ENCODE measurements at regions not wholly inside any gene's neighbourhood (a gene's known extent, or its start where the extent isn't known, plus 50 kb on each side); places are given as distances from the start of the nearest gene placed in this dataset.
"Not testable (repeated sequence)": the region's sequence is repeated elsewhere in the genome, so short reads cannot be mapped to it uniquely, and the experiment has no call there.

GRCh38 chr13:38462605-38463004, 113.0 kb downstream of the UFM1 start:
- Histone ChIP-seq H3K27ac (ENCODE audit: low read length) (no peak overlapping the region), H3K36me3 (ENCODE audit: control insufficient read depth, insufficient read depth, low read length) (no peaks in the 10 kb centered on the region), H3K27me3 (ENCODE audit: control insufficient read depth, insufficient read depth, low read length) (no peaks in the 10 kb centered on the region), H3K4me1 (ENCODE audit: control insufficient read depth, insufficient read depth, low read length) (no peaks in the 10 kb centered on the region), H3K4me3 (ENCODE audit: low read length) (no peak overlapping the region), H3K9me3 (ENCODE audit: control insufficient read depth, low read depth, low read length) (no peaks in the 10 kb centered on the region)
- no CpG with 5 or more reads among the region's 7 CpGs for WGBS (ENCODE audit: insufficient coverage, low lambda C conversion rate)
- no peak for DNase-seq

- no peaks in the 10 kb centered on the region for H3K36me3 ChIP-seq (ENCODE audit: control insufficient read depth, insufficient read depth, low read length)
- DNase-seq, result no peak
- WGBS (ENCODE audit: insufficient coverage, low lambda C conversion rate), result 60% methylated on average over 2 of the region's 3 CpGs
Measured at GRCh38 chr13:38463048-38463447, 113.4 kb downstream of the UFM1 start.

GRCh38 chr13:38472411-38472810, 122.8 kb downstream of the UFM1 start:
- not testable (repeated sequence) for H3K27ac ChIP-seq (ENCODE audit: low read length); H3K4me3 ChIP-seq (ENCODE audit: low read length); H3K27me3 ChIP-seq (ENCODE audit: control insufficient read depth, insufficient read depth, low read length); H3K9me3 ChIP-seq (ENCODE audit: control insufficient read depth, low read depth, low read length); H3K36me3 ChIP-seq (ENCODE audit: control insufficient read depth, insufficient read depth, low read length); DNase-seq; H3K4me1 ChIP-seq (ENCODE audit: control insufficient read depth, insufficient read depth, low read length)
- no CpG with 5 or more reads among the region's 34 CpGs for WGBS (ENCODE audit: insufficient coverage, low lambda C conversion rate)

More at GRCh38 chr13:38463048-38463447, 113.4 kb downstream of the UFM1 start:
- H3K4me1 ChIP-seq (ENCODE audit: control insufficient read depth, insufficient read depth, low read length), result no peaks in the 10 kb centered on the region
- H3K9me3 ChIP-seq (ENCODE audit: control insufficient read depth, low read depth, low read length), result no peaks in the 10 kb centered on the region
- no peak overlapping the region for H3K4me3 ChIP-seq (ENCODE audit: low read length)
- no peak overlapping the region for H3K27ac ChIP-seq (ENCODE audit: low read length)
- no peaks in the 10 kb centered on the region for H3K27me3 ChIP-seq (ENCODE audit: control insufficient read depth, insufficient read depth, low read length)

GRCh38 chr13:38473305-38473704, 123.7 kb downstream of the UFM1 start:
- H3K4me1 ChIP-seq (ENCODE audit: control insufficient read depth, insufficient read depth, low read length), result no peaks in the 10 kb centered on the region
- H3K4me3 ChIP-seq (ENCODE audit: low read length), result no peak overlapping the region
- 80% methylated on average over 3 of the region's 5 CpGs for WGBS (ENCODE audit: insufficient coverage, low lambda C conversion rate)
- H3K9me3 ChIP-seq (ENCODE audit: control insufficient read depth, low read depth, low read length), result peaks cover 2% of the 10 kb centered on the region
- DNase-seq, result no peak
- H3K36me3 ChIP-seq (ENCODE audit: control insufficient read depth, insufficient read depth, low read length), result no peaks in the 10 kb centered on the region
- no peaks in the 10 kb centered on the region for H3K27me3 ChIP-seq (ENCODE audit: control insufficient read depth, insufficient read depth, low read length)
- no peak overlapping the region for H3K27ac ChIP-seq (ENCODE audit: low read length)

DNA sequence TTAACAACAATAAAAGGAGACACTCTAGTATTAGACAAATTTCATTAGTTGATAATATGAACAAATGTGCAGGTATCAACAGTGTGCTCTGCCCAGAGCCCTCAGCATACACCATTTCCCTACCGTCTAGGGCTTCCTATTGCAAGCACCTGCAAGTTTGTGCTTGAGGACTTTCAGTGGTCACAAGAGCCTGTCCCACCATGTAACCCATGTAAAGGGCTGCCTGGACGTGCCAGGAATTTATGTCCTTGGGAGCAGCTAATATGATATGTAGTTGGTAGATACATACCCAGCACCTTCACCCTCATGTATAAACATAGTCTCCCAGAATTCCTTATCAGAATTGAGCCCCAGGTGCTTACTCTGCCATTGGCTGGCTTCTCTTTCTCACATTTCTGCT, 128.0 kb downstream of the UFM1 start:
- no peaks in the 10 kb centered on the region for H3K27me3 ChIP-seq (ENCODE audit: control insufficient read depth, insufficient read depth, low read length)
- no CpG with 5 or more reads among the region's 2 CpGs for WGBS (ENCODE audit: insufficient coverage, low lambda C conversion rate)
- no peak overlapping the region for H3K27ac ChIP-seq (ENCODE audit: low read length)
- H3K9me3 ChIP-seq (ENCODE audit: control insufficient read depth, low read depth, low read length), result no peaks in the 10 kb centered on the region
- no peaks in the 10 kb centered on the region for H3K36me3 ChIP-seq (ENCODE audit: control insufficient read depth, insufficient read depth, low read length)
- H3K4me3 ChIP-seq (ENCODE audit: low read length), result no peak overlapping the region
- no peaks in the 10 kb centered on the region for H3K4me1 ChIP-seq (ENCODE audit: control insufficient read depth, insufficient read depth, low read length)
- no peak for DNase-seq

GRCh38 chr13:38483623-38484022, 134.0 kb downstream of the UFM1 start:
- no peak overlapping the region for H3K27ac ChIP-seq (ENCODE audit: low read length)
- no peaks in the 10 kb centered on the region for H3K27me3 ChIP-seq (ENCODE audit: control insufficient read depth, insufficient read depth, low read length)
- DNase-seq, result no peak
- no peaks in the 10 kb centered on the region for H3K4me1 ChIP-seq (ENCODE audit: control insufficient read depth, insufficient read depth, low read length)
- no peaks in the 10 kb centered on the region for H3K36me3 ChIP-seq (ENCODE audit: control insufficient read depth, insufficient read depth, low read length)
- no CpG with 5 or more reads among the region's 1 CpG for WGBS (ENCODE audit: insufficient coverage, low lambda C conversion rate)
- H3K9me3 ChIP-seq (ENCODE audit: control insufficient read depth, low read depth, low read length), result no peaks in the 10 kb centered on the region
- H3K4me3 ChIP-seq (ENCODE audit: low read length), result no peak overlapping the region

GRCh38 chr13:38490657-38491056, 141.0 kb downstream of the UFM1 start:
- Histone ChIP-seq H3K4me3 (ENCODE audit: low read length) (no peak overlapping the region), H3K36me3 (ENCODE audit: control insufficient read depth, insufficient read depth, low read length) (no peaks in the 10 kb centered on the region), H3K27ac (ENCODE audit: low read length) (no peak overlapping the region), H3K9me3 (ENCODE audit: control insufficient read depth, low read depth, low read length) (no peaks in the 10 kb centered on the region), H3K4me1 (ENCODE audit: control insufficient read depth, insufficient read depth, low read length) (no peaks in the 10 kb centered on the region), H3K27me3 (ENCODE audit: control insufficient read depth, insufficient read depth, low read length) (no peaks in the 10 kb centered on the region)
- DNase-seq, result no peak
- 100% methylated on average over 1 of the region's 3 CpGs for WGBS (ENCODE audit: insufficient coverage, low lambda C conversion rate)

GRCh38 chr13:38494445-38494844, 144.8 kb downstream of the UFM1 start:
- H3K9me3 ChIP-seq (ENCODE audit: control insufficient read depth, low read depth, low read length), result no peaks in the 10 kb centered on the region
- H3K4me3 ChIP-seq (ENCODE audit: low read length), result no peak overlapping the region
- H3K27me3 ChIP-seq (ENCODE audit: control insufficient read depth, insufficient read depth, low read length), result no peaks in the 10 kb centered on the region
- no peak for DNase-seq
- no peak overlapping the region for H3K27ac ChIP-seq (ENCODE audit: low read length)
- H3K36me3 ChIP-seq (ENCODE audit: control insufficient read depth, insufficient read depth, low read length), result no peaks in the 10 kb centered on the region
- no peaks in the 10 kb centered on the region for H3K4me1 ChIP-seq (ENCODE audit: control insufficient read depth, insufficient read depth, low read length)
- 83% methylated on average over 1 of the region's 2 CpGs for WGBS (ENCODE audit: insufficient coverage, low lambda C conversion rate)

GRCh38 chr13:38496917-38497316, 147.3 kb downstream of the UFM1 start:
- 80% methylated on average over 1 of the region's 2 CpGs for WGBS (ENCODE audit: insufficient coverage, low lambda C conversion rate)
- Histone ChIP-seq H3K27me3 (ENCODE audit: control insufficient read depth, insufficient read depth, low read length) (no peaks in the 10 kb centered on the region), H3K9me3 (ENCODE audit: control insufficient read depth, low read depth, low read length) (no peaks in the 10 kb centered on the region), H3K36me3 (ENCODE audit: control insufficient read depth, insufficient read depth, low read length) (no peaks in the 10 kb centered on the region), H3K27ac (ENCODE audit: low read length) (no peak overlapping the region), H3K4me3 (ENCODE audit: low read length) (no peak overlapping the region), H3K4me1 (ENCODE audit: control insufficient read depth, insufficient read depth, low read length) (no peaks in the 10 kb centered on the region)
- no peak for DNase-seq

DNA sequence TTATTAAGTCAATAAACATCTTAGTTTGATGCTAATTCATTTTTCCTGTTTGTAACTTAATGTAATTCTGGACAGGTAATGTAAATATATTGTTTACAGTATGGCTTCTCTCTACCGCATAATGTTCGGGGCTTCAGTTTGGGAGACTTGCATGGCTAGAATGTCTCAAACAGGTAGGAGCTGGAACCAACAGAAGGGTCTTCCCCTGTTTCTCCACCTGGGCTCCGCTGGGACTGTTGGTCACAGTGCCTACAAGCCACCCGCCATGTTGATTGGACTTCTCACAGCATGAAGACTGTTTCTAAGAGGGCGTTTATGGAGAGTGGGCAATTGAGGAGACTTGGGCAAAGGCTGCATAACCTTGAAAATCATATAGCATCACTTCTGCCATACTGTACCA, 148.6 kb downstream of the UFM1 start:
- Histone ChIP-seq H3K4me1 (ENCODE audit: control insufficient read depth, insufficient read depth, low read length) (no peaks in the 10 kb centered on the region), H3K4me3 (ENCODE audit: low read length) (no peak overlapping the region), H3K27ac (ENCODE audit: low read length) (no peak overlapping the region), H3K36me3 (ENCODE audit: control insufficient read depth, insufficient read depth, low read length) (no peaks in the 10 kb centered on the region), H3K9me3 (ENCODE audit: control insufficient read depth, low read depth, low read length) (no peaks in the 10 kb centered on the region), H3K27me3 (ENCODE audit: control insufficient read depth, insufficient read depth, low read length) (no peaks in the 10 kb centered on the region)
- no CpG with 5 or more reads among the region's 5 CpGs for WGBS (ENCODE audit: insufficient coverage, low lambda C conversion rate)
- DNase-seq, result no peak

GRCh38 chr13:38514575-38514974, 164.9 kb downstream of the UFM1 start:
- Histone ChIP-seq H3K9me3 (ENCODE audit: control insufficient read depth, low read depth, low read length) (no peaks in the 10 kb centered on the region), H3K27me3 (ENCODE audit: control insufficient read depth, insufficient read depth, low read length) (no peaks in the 10 kb centered on the region), H3K4me1 (ENCODE audit: control insufficient read depth, insufficient read depth, low read length) (no peaks in the 10 kb centered on the region), H3K4me3 (ENCODE audit: low read length) (no peak overlapping the region), H3K27ac (ENCODE audit: low read length) (no peak overlapping the region), H3K36me3 (ENCODE audit: control insufficient read depth, insufficient read depth, low read length) (no peaks in the 10 kb centered on the region)
- DNase-seq, result peak in 1 of 2 donors; percentile 22
- WGBS (ENCODE audit: insufficient coverage, low lambda C conversion rate), result 100% methylated on average over 1 of the region's 1 CpG

All from large intestine (tissue), 3 donors.